ENCODE measurements at regions not wholly inside any gene's neighbourhood (a gene's known extent, or its start where the extent isn't known, plus 50 kb on each side); places are given as distances from the start of the nearest gene placed in this dataset.

GRCh38 chr18:25679491-25679890 lies 327.5 kb upstream of the ZNF521 start:
- no peaks in the 10 kb centered on the region for H3K9me3 ChIP-seq
- TF ChIP-seq POLR2AphosphoS5 (IDR thresholded peaks at IDR 0.05) (no peak), CTCF (IDR thresholded peaks at IDR 0.05) (no peak), POLR2A (IDR thresholded peaks at IDR 0.05) (no peak), EP300 (IDR thresholded peaks at IDR 0.05) (no peak)
- no peaks in the 10 kb centered on the region for H3K36me3 ChIP-seq
- DNase-seq, result no peak
- no peak overlapping the region for H3K4me3 ChIP-seq
- no peaks in the 10 kb centered on the region for H3K27me3 ChIP-seq
- no peak for ATAC-seq (ENCODE audit: low FRiP score in 2 of 2)
- no peaks in the 10 kb centered on the region for H3K4me1 ChIP-seq
- 75% methylated on average over 2 of the region's 2 CpGs for WGBS, 2 donors
- no peak overlapping the region for H3K27ac ChIP-seq

GRCh38 chr18:25678221-25678620 lies 326.3 kb upstream of the ZNF521 start:
- 81 to 89% methylated on average over 4 of the region's 4 CpGs for WGBS, 2 donors

GRCh38 chr18:25675123-25675850 lies 323.3 kb upstream of the ZNF521 start:
- 84 to 88% methylated on average over 8 of the region's 8 CpGs for WGBS, 2 donors
- no peak for ATAC-seq (ENCODE audit: low FRiP score in 2 of 2)
- Histone ChIP-seq H3K27me3 (no peaks in the 10 kb centered on the region), H3K9me3 (no peaks in the 10 kb centered on the region), H3K36me3 (no peaks in the 10 kb centered on the region), H3K27ac (no peak overlapping the region), H3K4me3 (no peak overlapping the region), H3K4me1 (no peaks in the 10 kb centered on the region)
- TF ChIP-seq CTCF (IDR thresholded peaks at IDR 0.05) (no peak), POLR2A (IDR thresholded peaks at IDR 0.05) (no peak), POLR2AphosphoS5 (IDR thresholded peaks at IDR 0.05) (no peak), EP300 (IDR thresholded peaks at IDR 0.05) (no peak)
- no peak for DNase-seq

More at GRCh38 chr18:25678221-25678620, 326.3 kb upstream of the ZNF521 start:
- no peak overlapping the region for H3K4me3 ChIP-seq
- H3K4me1 ChIP-seq, result no peaks in the 10 kb centered on the region
- TF ChIP-seq CTCF (IDR thresholded peaks at IDR 0.05) (no peak), POLR2AphosphoS5 (IDR thresholded peaks at IDR 0.05) (no peak), EP300 (IDR thresholded peaks at IDR 0.05) (no peak)
- DNase-seq (no peak), ATAC-seq (ENCODE audit: low FRiP score in 2 of 2) (no peak)
- H3K27me3 ChIP-seq, result no peaks in the 10 kb centered on the region
- H3K36me3 ChIP-seq, result no peaks in the 10 kb centered on the region
- H3K9me3 ChIP-seq, result no peaks in the 10 kb centered on the region
- no peak overlapping the region for H3K27ac ChIP-seq

- no peak for ATAC-seq (ENCODE audit: low FRiP score in 2 of 2)
- H3K4me1 ChIP-seq, result no peaks in the 10 kb centered on the region
- no peak overlapping the region for H3K4me3 ChIP-seq
- DNase-seq, result no peak
- H3K9me3 ChIP-seq, result no peaks in the 10 kb centered on the region
- TF ChIP-seq POLR2A (IDR thresholded peaks at IDR 0.05) (no peak), EP300 (IDR thresholded peaks at IDR 0.05) (no peak), CTCF (IDR thresholded peaks at IDR 0.05) (no peak), POLR2AphosphoS5 (IDR thresholded peaks at IDR 0.05) (no peak)
- no peaks in the 10 kb centered on the region for H3K36me3 ChIP-seq
- H3K27me3 ChIP-seq, result no peaks in the 10 kb centered on the region
- 84 to 93% methylated on average over 1 of the region's 1 CpG for WGBS, 2 donors
- H3K27ac ChIP-seq, result no peak overlapping the region
These were observed 322.2 kb upstream of the ZNF521 start for GRCh38 chr18:25674183-25674582.

GRCh38 chr18:25672490-25672889 lies 320.5 kb upstream of the ZNF521 start:
- no peak overlapping the region for H3K4me3 ChIP-seq
- DNase-seq, result no peak
- H3K27me3 ChIP-seq, result no peaks in the 10 kb centered on the region
- H3K27ac ChIP-seq, result no peak overlapping the region
- 81 to 89% methylated on average over 4 of the region's 4 CpGs for WGBS, 2 donors
- H3K36me3 ChIP-seq, result no peaks in the 10 kb centered on the region
- no peaks in the 10 kb centered on the region for H3K9me3 ChIP-seq
- no peak for ATAC-seq (ENCODE audit: low FRiP score in 2 of 2)
- TF ChIP-seq CTCF (IDR thresholded peaks at IDR 0.05) (no peak), EP300 (IDR thresholded peaks at IDR 0.05) (no peak), POLR2AphosphoS5 (IDR thresholded peaks at IDR 0.05) (no peak)
- no peaks in the 10 kb centered on the region for H3K4me1 ChIP-seq
